PC-9 (cell line): ENCODE measurements at regions not wholly inside any gene's neighbourhood (a gene's known extent, or its start where the extent isn't known, plus 50 kb on each side); places are given as distances from the start of the nearest gene placed in this dataset.

Source experiments
- EZH2 ChIP-seq: fragments of 200-600 bp; sonication (generic); IDR thresholded peaks from 2 replicates; pipeline ENCODE4 v1.8.0; 2017; ENCODE audit warnings: antibody characterized with exemption, low read depth
- TF ChIP-seq, protein P1 (sequence below): fragments of 200-600 bp; sonication (generic); conservative IDR thresholded peaks from 2 replicates; pipeline ENCODE4 v1.6.1; 2017; ENCODE audit warnings: mixed run types, antibody characterized with exemption, mild to moderate bottlenecking, moderate library complexity

DNA sequence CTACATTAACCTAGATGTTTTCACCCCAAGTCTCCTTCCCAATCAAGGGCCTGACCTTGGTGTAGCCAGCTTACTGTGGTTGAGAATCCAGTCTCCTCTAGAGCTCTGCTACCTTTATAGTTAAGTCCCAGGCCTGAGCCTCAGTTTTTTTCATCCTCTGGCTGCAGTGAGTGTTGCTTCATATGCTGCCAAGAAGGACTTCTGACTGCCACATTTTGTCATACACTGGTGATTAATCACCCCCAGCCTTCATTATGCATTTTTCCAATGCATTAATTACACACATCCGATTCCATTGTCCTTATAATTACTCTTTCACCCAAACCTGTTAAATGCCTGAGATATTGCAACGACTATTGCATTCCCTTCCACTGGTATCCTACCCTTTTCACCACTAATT lies 66.3 kb upstream of the FGGY start:
- TF ChIP-seq, protein P1, sequence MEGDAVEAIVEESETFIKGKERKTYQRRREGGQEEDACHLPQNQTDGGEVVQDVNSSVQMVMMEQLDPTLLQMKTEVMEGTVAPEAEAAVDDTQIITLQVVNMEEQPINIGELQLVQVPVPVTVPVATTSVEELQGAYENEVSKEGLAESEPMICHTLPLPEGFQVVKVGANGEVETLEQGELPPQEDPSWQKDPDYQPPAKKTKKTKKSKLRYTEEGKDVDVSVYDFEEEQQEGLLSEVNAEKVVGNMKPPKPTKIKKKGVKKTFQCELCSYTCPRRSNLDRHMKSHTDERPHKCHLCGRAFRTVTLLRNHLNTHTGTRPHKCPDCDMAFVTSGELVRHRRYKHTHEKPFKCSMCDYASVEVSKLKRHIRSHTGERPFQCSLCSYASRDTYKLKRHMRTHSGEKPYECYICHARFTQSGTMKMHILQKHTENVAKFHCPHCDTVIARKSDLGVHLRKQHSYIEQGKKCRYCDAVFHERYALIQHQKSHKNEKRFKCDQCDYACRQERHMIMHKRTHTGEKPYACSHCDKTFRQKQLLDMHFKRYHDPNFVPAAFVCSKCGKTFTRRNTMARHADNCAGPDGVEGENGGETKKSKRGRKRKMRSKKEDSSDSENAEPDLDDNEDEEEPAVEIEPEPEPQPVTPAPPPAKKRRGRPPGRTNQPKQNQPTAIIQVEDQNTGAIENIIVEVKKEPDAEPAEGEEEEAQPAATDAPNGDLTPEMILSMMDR = no peak
- TF ChIP-seq EZH2 = no peak
